NCI-H1417 (cell line): ENCODE measurements at regions not wholly inside any gene's neighbourhood (a gene's known extent, or its start where the extent isn't known, plus 50 kb on each side); places are given as distances from the start of the nearest gene placed in this dataset.

ENCODE experiments used
- DNase-seq, 3 experiments: peaks; one replicate each; lab custom pipeline; 2025; lab: John Stamatoyannopoulos, UW

GRCh38 chr2:238635647-238636051 is 208.9 kb downstream of the ASB1 start:
- no peak for DNase-seq

- no peak for DNase-seq
Observed at GRCh38 chr2:238636269-238637073, 209.7 kb downstream of the ASB1 start.

- DNase-seq = no peak
Observed at GRCh38 chr2:238638100-238638981, 209.5 kb upstream of the TWIST2 start.

- DNase-seq = no peak
Observed at GRCh38 chr2:238638982-238639628, 208.8 kb upstream of the TWIST2 start.

- DNase-seq = no peak
Observed at GRCh38 chr2:238640486-238640885, 207.4 kb upstream of the TWIST2 start.

GRCh38 chr2:238642973-238643372 is 204.9 kb upstream of the TWIST2 start:
- no peak for DNase-seq

GRCh38 chr2:238643400-238643907 is 204.4 kb upstream of the TWIST2 start:
- no peak for DNase-seq

- no peak for DNase-seq
Observed at GRCh38 chr2:238644095-238645081, 203.5 kb upstream of the TWIST2 start.

- DNase-seq = no peak
Observed at GRCh38 chr2:238645095-238645494, 202.8 kb upstream of the TWIST2 start.

- no peak for DNase-seq
Observed at GRCh38 chr2:238645716-238646115, 202.2 kb upstream of the TWIST2 start.

- no peak for DNase-seq
Observed at GRCh38 chr2:238646281-238646680, 201.6 kb upstream of the TWIST2 start.

- no peak for DNase-seq
Observed at GRCh38 chr2:238646803-238647202, 201.1 kb upstream of the TWIST2 start.

- no peak for DNase-seq
Observed at GRCh38 chr2:238649123-238649522, 198.8 kb upstream of the TWIST2 start.

GRCh38 chr2:238649936-238650518 is 197.9 kb upstream of the TWIST2 start:
- no peak for DNase-seq

GRCh38 chr2:238650536-238650935 is 197.3 kb upstream of the TWIST2 start:
- no peak for DNase-seq

GRCh38 chr2:238651306-238652052 is 196.4 kb upstream of the TWIST2 start:
- no peak for DNase-seq

- DNase-seq = no peak
Observed at GRCh38 chr2:238652053-238652770, 195.7 kb upstream of the TWIST2 start.

GRCh38 chr2:238652771-238653157 is 195.1 kb upstream of the TWIST2 start:
- no peak for DNase-seq

GRCh38 chr2:238653431-238654109 is 194.3 kb upstream of the TWIST2 start:
- no peak for DNase-seq
